Fibroblast of lung (primary cell): ENCODE measurements at regions not wholly inside any gene's neighbourhood (a gene's known extent, or its start where the extent isn't known, plus 50 kb on each side); places are given as distances from the start of the nearest gene placed in this dataset.

Source experiments
- DNase-seq, 2 donors: peaks; one replicate each; pipeline versions ENCODE4 v3.0.0 to v3.0.0-alpha.2; 2010; ENCODE audit warnings: low read depth in 2 of 2
- H2AFZ ChIP-seq: 2 replicates; pipeline ENCODE4 v1.5.1; 2012; ENCODE audit warnings: low read length, control low read depth, inconsistent platforms
- H3K27ac ChIP-seq: 2 replicates; pipeline ENCODE4 v1.5.1; 2011; ENCODE audit warnings: low read length, control low read depth; ENCODE audit not compliant: insufficient read depth
- H3K27me3 ChIP-seq: 2 replicates; pipeline ENCODE4 v1.5.1; 2011; ENCODE audit warnings: mild to moderate bottlenecking, low read length; ENCODE audit not compliant: control insufficient read depth, insufficient read depth
- H3K36me3 ChIP-seq: 2 replicates; pipeline ENCODE4 v1.5.1; 2011; ENCODE audit warnings: low read length; ENCODE audit not compliant: control insufficient read depth, insufficient read depth
- H3K4me1 ChIP-seq: 2 replicates; pipeline ENCODE4 v1.5.1; 2011; ENCODE audit warnings: low read length; ENCODE audit not compliant: control insufficient read depth, insufficient read depth; ENCODE audit errors: extremely low read depth
- H3K4me2 ChIP-seq: 2 replicates; pipeline ENCODE4 v1.5.1; 2011; ENCODE audit warnings: low read length, control low read depth; ENCODE audit not compliant: insufficient read depth; ENCODE audit errors: extremely low read depth
- H3K4me3 ChIP-seq, 4 experiments: fragments of 200-600 bp in 1 of 4; sonication (generic) in 1 of 4; replicated peaks in 1 of 4; 2 replicates each; pipeline ENCODE4 v1.5.1; 2011 to 2016; ENCODE audit warnings: low read length in 4 of 4, low read depth in 3 of 4, mild to moderate bottlenecking in 3 of 4, control low read depth in 2 of 4, inconsistent platforms in 1 of 4, mixed read lengths in 1 of 4; ENCODE audit not compliant: insufficient read depth in 1 of 4; ENCODE audit errors: control extremely low read depth in 1 of 4
- H3K79me2 ChIP-seq: 2 replicates; pipeline ENCODE4 v1.5.1; 2012; ENCODE audit warnings: mild to moderate bottlenecking, low read length, inconsistent platforms; ENCODE audit not compliant: control insufficient read depth, insufficient read depth
- H3K9ac ChIP-seq: 2 replicates; pipeline ENCODE4 v1.5.1; 2011; ENCODE audit warnings: mild to moderate bottlenecking, low read length, control low read depth; ENCODE audit not compliant: insufficient read depth
- H3K9me3 ChIP-seq: 2 replicates; pipeline ENCODE4 v1.5.1; 2012; ENCODE audit warnings: low read depth, low read length; ENCODE audit not compliant: control insufficient read depth, insufficient read depth
- H4K20me1 ChIP-seq: 2 replicates; pipeline ENCODE4 v1.5.1; 2011; ENCODE audit warnings: low read length; ENCODE audit not compliant: control insufficient read depth, insufficient read depth; ENCODE audit errors: extremely low read depth
- CTCF ChIP-seq, 2 donors: IDR thresholded peaks in 1 of 2; conservative IDR thresholded peaks in 1 of 2; 1 replicate in 1 of 2; 2 replicates in 1 of 2; pipeline ENCODE4 v1.5.1; 2011 to 2012; ENCODE audit warnings: low read length in 2 of 2, control low read depth in 1 of 2, inconsistent platforms in 1 of 2, low read depth in 1 of 2, mild to moderate bottlenecking in 1 of 2
- EZH2 ChIP-seq: IDR thresholded peaks from 2 replicates; pipeline ENCODE4 v1.5.1; 2012; ENCODE audit warnings: low read length, control low read depth, mild to moderate bottlenecking; ENCODE audit errors: missing control alignments

- H3K9ac ChIP-seq, result no peak overlapping the region
- no peak overlapping the region for H3K4me3 ChIP-seq
- no peaks in the 10 kb centered on the region for H3K79me2 ChIP-seq
- H3K4me1 ChIP-seq, result no peaks in the 10 kb centered on the region
- H3K36me3 ChIP-seq, result no peaks in the 10 kb centered on the region
- no peak for DNase-seq
- H3K27me3 ChIP-seq, result no peaks in the 10 kb centered on the region
- no peak overlapping the region for H2AFZ ChIP-seq
- no peak overlapping the region for H3K27ac ChIP-seq
- TF ChIP-seq CTCF (conservative IDR thresholded peaks at IDR 0.05 in 1 of 2, IDR thresholded peaks at IDR 0.05 in 1 of 2; ENCODE audit: low read depth in 1 of 2, low read length in 2 of 2), result no peak
- TF ChIP-seq EZH2, result no peak
- H3K9me3 ChIP-seq, result no peaks in the 10 kb centered on the region
- no peaks in the 10 kb centered on the region for H4K20me1 ChIP-seq
- H3K4me2 ChIP-seq, result no peak overlapping the region
Observed at GRCh38 chr7:136168821-136169220, 191.7 kb upstream of the MTPN start.

- Histone ChIP-seq H2AFZ (no peak overlapping the region), H3K27me3 (no peaks in the 10 kb centered on the region), H3K4me1 (no peaks in the 10 kb centered on the region), H3K9me3 (no peaks in the 10 kb centered on the region), H3K27ac (no peak overlapping the region), H3K36me3 (no peaks in the 10 kb centered on the region), H4K20me1 (no peaks in the 10 kb centered on the region), H3K79me2 (no peaks in the 10 kb centered on the region), H3K9ac (no peak overlapping the region), H3K4me2 (no peak overlapping the region), H3K4me3 (no peak overlapping the region)
- TF ChIP-seq CTCF (conservative IDR thresholded peaks at IDR 0.05 in 1 of 2, IDR thresholded peaks at IDR 0.05 in 1 of 2; ENCODE audit: low read depth in 1 of 2, low read length in 2 of 2), result no peak
- TF ChIP-seq EZH2, result no peak
- no peak for DNase-seq
Observed at GRCh38 chr7:136167991-136168390, 190.8 kb upstream of the MTPN start.

GRCh38 chr7:136166521-136166920 is 189.4 kb upstream of the MTPN start:
- no peaks in the 10 kb centered on the region for H3K9me3 ChIP-seq
- H3K79me2 ChIP-seq, result no peaks in the 10 kb centered on the region
- no peak overlapping the region for H3K9ac ChIP-seq
- DNase-seq, result no peak
- no peaks in the 10 kb centered on the region for H3K36me3 ChIP-seq
- no peak for TF ChIP-seq CTCF (conservative IDR thresholded peaks at IDR 0.05 in 1 of 2, IDR thresholded peaks at IDR 0.05 in 1 of 2; ENCODE audit: low read depth in 1 of 2, low read length in 2 of 2)
- no peak for TF ChIP-seq EZH2
- no peaks in the 10 kb centered on the region for H3K27me3 ChIP-seq
- H3K4me2 ChIP-seq, result no peak overlapping the region
- no peaks in the 10 kb centered on the region for H4K20me1 ChIP-seq
- no peaks in the 10 kb centered on the region for H3K4me1 ChIP-seq
- no peak overlapping the region for H2AFZ ChIP-seq
- H3K27ac ChIP-seq, result no peak overlapping the region
- H3K4me3 ChIP-seq, result no peak overlapping the region
